Gastroesophageal sphincter (tissue), 3 donors: ENCODE measurements at regions not wholly inside any gene's neighbourhood (a gene's known extent, or its start where the extent isn't known, plus 50 kb on each side); places are given as distances from the start of the nearest gene placed in this dataset.
"Not testable (repeated sequence)": the region's sequence is repeated elsewhere in the genome, so short reads cannot be mapped to it uniquely, and the experiment has no call there.

Source experiments
- EP300 ChIP-seq: sonication (generic); formaldehyde crosslinking; IDR thresholded peaks from one replicate; pipeline ENCODE4 v1.6.1; 2017; ENCODE audit warnings: antibody characterized with exemption, mild to moderate bottlenecking
- POLR2A ChIP-seq, 2 donors: fragments of 450-650 bp; IDR thresholded peaks; one replicate each; pipeline ENCODE4 v1.6.1; 2017; ENCODE audit warnings: antibody characterized with exemption in 2 of 2, mild to moderate bottlenecking in 2 of 2, moderate library complexity in 1 of 2
- POLR2AphosphoS5 ChIP-seq: sonication (generic); formaldehyde crosslinking; IDR thresholded peaks from one replicate; pipeline ENCODE4 v1.6.1; 2017; ENCODE audit warnings: antibody characterized with exemption
- TF ChIP-seq, protein P1 (sequence below), 4 experiments: fragments of 200-600 bp in 2 of 4; fragments of 450-650 bp in 2 of 4; sonication (generic) in 1 of 4; IDR thresholded peaks; one replicate each; pipeline ENCODE4 v1.5.1; 2017 to 2019; ENCODE audit warnings: antibody characterized with exemption in 4 of 4, mild to moderate bottlenecking in 2 of 4, moderate library complexity in 2 of 4

DNA sequence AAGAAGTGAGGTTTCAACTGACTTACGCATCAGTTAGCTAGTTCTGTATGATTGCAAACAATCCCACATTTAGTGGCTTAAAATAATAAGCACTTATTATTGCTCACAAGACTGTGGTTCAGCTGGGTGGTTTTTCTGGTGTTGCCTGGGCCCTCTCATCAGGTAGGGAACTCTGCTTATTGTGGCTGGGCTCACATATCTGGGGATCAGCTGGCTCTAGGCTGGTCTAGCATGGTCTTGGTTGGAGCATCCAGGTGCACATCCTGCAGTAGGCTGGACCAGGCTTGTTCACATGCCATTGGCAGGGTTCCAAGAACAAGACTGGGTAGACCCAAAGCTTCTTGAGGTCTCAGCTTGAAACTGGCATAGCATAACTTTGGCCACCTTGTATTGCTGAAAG lies 317.4 kb upstream of the NOTCH2NLA start:
- TF ChIP-seq POLR2A (IDR thresholded peaks at IDR 0.05); POLR2AphosphoS5; EP300: not testable (repeated sequence)
- TF ChIP-seq, protein P1, sequence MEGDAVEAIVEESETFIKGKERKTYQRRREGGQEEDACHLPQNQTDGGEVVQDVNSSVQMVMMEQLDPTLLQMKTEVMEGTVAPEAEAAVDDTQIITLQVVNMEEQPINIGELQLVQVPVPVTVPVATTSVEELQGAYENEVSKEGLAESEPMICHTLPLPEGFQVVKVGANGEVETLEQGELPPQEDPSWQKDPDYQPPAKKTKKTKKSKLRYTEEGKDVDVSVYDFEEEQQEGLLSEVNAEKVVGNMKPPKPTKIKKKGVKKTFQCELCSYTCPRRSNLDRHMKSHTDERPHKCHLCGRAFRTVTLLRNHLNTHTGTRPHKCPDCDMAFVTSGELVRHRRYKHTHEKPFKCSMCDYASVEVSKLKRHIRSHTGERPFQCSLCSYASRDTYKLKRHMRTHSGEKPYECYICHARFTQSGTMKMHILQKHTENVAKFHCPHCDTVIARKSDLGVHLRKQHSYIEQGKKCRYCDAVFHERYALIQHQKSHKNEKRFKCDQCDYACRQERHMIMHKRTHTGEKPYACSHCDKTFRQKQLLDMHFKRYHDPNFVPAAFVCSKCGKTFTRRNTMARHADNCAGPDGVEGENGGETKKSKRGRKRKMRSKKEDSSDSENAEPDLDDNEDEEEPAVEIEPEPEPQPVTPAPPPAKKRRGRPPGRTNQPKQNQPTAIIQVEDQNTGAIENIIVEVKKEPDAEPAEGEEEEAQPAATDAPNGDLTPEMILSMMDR (IDR thresholded peaks at IDR 0.05) = not testable (repeated sequence)
